HEK293 (cell line): ENCODE measurements at regions not wholly inside any gene's neighbourhood (a gene's known extent, or its start where the extent isn't known, plus 50 kb on each side); places are given as distances from the start of the nearest gene placed in this dataset.

Experiments used
- CTCF ChIA-PET: fragments of 350-600 bp; formaldehyde crosslinking; extraction: SDS; loops from one replicate; lab custom pipeline; 2021; ENCODE audit warnings: antibody characterized with exemption; lab: Yijun Ruan, JAX
- POLR2A ChIA-PET: fragments of 300-600 bp; formaldehyde crosslinking; extraction: SDS; loops from one replicate; lab custom pipeline; 2020; ENCODE audit warnings: antibody characterized with exemption, inconsistent platforms; lab: Yijun Ruan, JAX
- H3K27ac ChIP-seq: fragments of 200-500 bp; sonication (Bioruptor generic); 2 replicates; pipeline ENCODE4 v1.5.1; 2014; ENCODE audit warnings: low read depth, low read length, control low read depth, inconsistent platforms; ENCODE audit errors: extremely low read depth
- H3K36me3 ChIP-seq, 2 experiments: fragments of 200-500 bp in 1 of 2; sonication (Bioruptor generic) in 1 of 2; 1 replicate in 1 of 2; 2 replicates in 1 of 2; pipeline ENCODE4 v1.5.1; 2014 to 2017; ENCODE audit warnings: inconsistent platforms in 2 of 2, low read length in 2 of 2; ENCODE audit not compliant: control insufficient read depth in 2 of 2, insufficient read depth in 1 of 2
- H3K4me1 ChIP-seq: fragments of 200-500 bp; sonication (Bioruptor generic); 2 replicates; pipeline ENCODE4 v1.5.1; 2014; ENCODE audit warnings: mild to moderate bottlenecking, low read length, inconsistent platforms; ENCODE audit not compliant: control insufficient read depth, insufficient read depth
- H3K4me3 ChIP-seq: 2 replicates; pipeline ENCODE4 v1.5.1; 2011; ENCODE audit warnings: low read depth, mild to moderate bottlenecking, control low read depth, low read length, moderate library complexity
- H3K9me3 ChIP-seq: fragments of 200-500 bp; sonication (Bioruptor generic); 2 replicates; pipeline ENCODE4 v1.5.1; 2014; ENCODE audit warnings: low read depth, low read length, inconsistent platforms; ENCODE audit not compliant: control insufficient read depth, insufficient read depth
- BCL11A ChIP-seq: fragments of 450-650 bp; formaldehyde crosslinking; IDR thresholded peaks from 2 replicates; pipeline ENCODE4 v1.5.1; 2016; ENCODE audit warnings: low read depth, missing biosample characterization, missing genetic modification characterization
- INSM2 ChIP-seq: fragments of 450-650 bp; formaldehyde crosslinking; IDR thresholded peaks from 2 replicates; pipeline ENCODE4 v1.5.1; 2016; ENCODE audit warnings: missing biosample characterization, missing genetic modification characterization
- KLF10 ChIP-seq: fragments of 450-650 bp; IDR thresholded peaks from 2 replicates; pipeline ENCODE4 v1.5.1; 2018; ENCODE audit warnings: missing biosample characterization, mild to moderate bottlenecking, missing genetic modification characterization
- RBAK ChIP-seq: fragments of 450-650 bp; formaldehyde crosslinking; IDR thresholded peaks from 2 replicates; pipeline ENCODE4 v1.5.1; 2016; ENCODE audit warnings: missing biosample characterization, missing genetic modification characterization
- REPIN1 ChIP-seq: fragments of 450-650 bp; formaldehyde crosslinking; IDR thresholded peaks from 2 replicates; pipeline ENCODE4 v1.5.1; 2017; ENCODE audit warnings: missing biosample characterization, missing genetic modification characterization, low read depth
- REST ChIP-seq: fragments of 450-650 bp; formaldehyde crosslinking; IDR thresholded peaks from 2 replicates; pipeline ENCODE4 v1.5.1; 2016; ENCODE audit warnings: missing biosample characterization, missing genetic modification characterization
- SETDB1 ChIP-seq: IDR thresholded peaks from one replicate; pipeline ENCODE4 v1.6.1; 2017; ENCODE audit warnings: mild to moderate bottlenecking, low read length, moderate library complexity, mixed read lengths; ENCODE audit not compliant: insufficient read length
- SP3 ChIP-seq: fragments of 450-650 bp; formaldehyde crosslinking; IDR thresholded peaks from 2 replicates; pipeline ENCODE4 v1.5.1; 2016; ENCODE audit warnings: missing biosample characterization, missing genetic modification characterization
- ZBTB49 ChIP-seq: fragments of 450-650 bp; formaldehyde crosslinking; IDR thresholded peaks from 2 replicates; pipeline ENCODE4 v1.5.1; 2016; ENCODE audit warnings: missing biosample characterization, missing genetic modification characterization, low read depth
- ZFP41 ChIP-seq: fragments of 450-650 bp; formaldehyde crosslinking; IDR thresholded peaks from 2 replicates; pipeline ENCODE4 v1.5.1; 2016; ENCODE audit warnings: missing biosample characterization, missing genetic modification characterization, borderline replicate concordance
- ZNF239 ChIP-seq: fragments of 450-650 bp; formaldehyde crosslinking; IDR thresholded peaks from 2 replicates; pipeline ENCODE4 v1.5.1; 2016; ENCODE audit warnings: missing biosample characterization, missing genetic modification characterization
- ZNF350 ChIP-seq: fragments of 450-650 bp; formaldehyde crosslinking; IDR thresholded peaks from 2 replicates; pipeline ENCODE4 v1.5.0; 2017; ENCODE audit warnings: missing biosample characterization, mild to moderate bottlenecking, missing genetic modification characterization
- ZNF37A ChIP-seq: fragments of 450-650 bp; IDR thresholded peaks from 2 replicates; pipeline ENCODE4 v1.5.1; 2018; ENCODE audit warnings: missing biosample characterization, missing genetic modification characterization
- ZNF398 ChIP-seq: fragments of 450-650 bp; formaldehyde crosslinking; IDR thresholded peaks from 2 replicates; pipeline ENCODE4 v1.5.1; 2017; ENCODE audit warnings: missing biosample characterization, missing genetic modification characterization
- ZNF473 ChIP-seq: fragments of 450-650 bp; formaldehyde crosslinking; IDR thresholded peaks from 2 replicates; pipeline ENCODE4 v1.5.1; 2017; ENCODE audit warnings: missing biosample characterization, missing genetic modification characterization
- ZNF521 ChIP-seq: fragments of 450-650 bp; formaldehyde crosslinking; IDR thresholded peaks from 2 replicates; pipeline ENCODE4 v1.5.1; 2017; ENCODE audit warnings: missing biosample characterization, mild to moderate bottlenecking, missing genetic modification characterization
- ZNF558 ChIP-seq: fragments of 450-650 bp; formaldehyde crosslinking; IDR thresholded peaks from 2 replicates; pipeline ENCODE4 v1.5.1; 2016; ENCODE audit warnings: missing biosample characterization, missing genetic modification characterization
- ZNF571 ChIP-seq: fragments of 450-650 bp; formaldehyde crosslinking; IDR thresholded peaks from 2 replicates; pipeline ENCODE4 v1.5.0; 2017; ENCODE audit warnings: missing biosample characterization, missing genetic modification characterization
- ZNF580 ChIP-seq: fragments of 450-650 bp; formaldehyde crosslinking; IDR thresholded peaks from 2 replicates; pipeline ENCODE4 v1.5.1; 2016; ENCODE audit warnings: missing biosample characterization, missing genetic modification characterization
- ZNF768 ChIP-seq: fragments of 450-650 bp; formaldehyde crosslinking; IDR thresholded peaks from 2 replicates; pipeline ENCODE4 v1.5.1; 2018; ENCODE audit warnings: missing biosample characterization, mild to moderate bottlenecking, missing genetic modification characterization
- ZNF785 ChIP-seq: fragments of 450-650 bp; formaldehyde crosslinking; IDR thresholded peaks from 2 replicates; pipeline ENCODE4 v1.5.1; 2016; ENCODE audit warnings: missing biosample characterization, missing genetic modification characterization
- ZSCAN16 ChIP-seq: fragments of 450-650 bp; formaldehyde crosslinking; IDR thresholded peaks from 2 replicates; pipeline ENCODE4 v1.5.1; 2016; ENCODE audit warnings: missing biosample characterization, missing genetic modification characterization
- ZSCAN23 ChIP-seq: fragments of 450-650 bp; formaldehyde crosslinking; IDR thresholded peaks from 2 replicates; pipeline ENCODE4 v1.5.1; 2016; ENCODE audit warnings: missing biosample characterization, missing genetic modification characterization

GRCh38 chr15:91408476-91409076 lies 308.5 kb downstream of the SV2B start (continued):
- TF ChIP-seq INSM2, result no peak

- ChIA-PET CTCF (no interaction called here), POLR2A (no interaction called here)
- Histone ChIP-seq H3K4me1 (0 out of 2 replicates have a peak, but pooled peaks cover 2% of the 10 kb centered on the region), H3K27ac (no peak overlapping the region), H3K36me3 (no peaks in the 10 kb centered on the region), H3K4me3 (no peak overlapping the region), H3K9me3 (no peaks in the 10 kb centered on the region)
- TF ChIP-seq ZNF521 (tag by site-specific recombination) (no peak), SP3 (tag by site-specific recombination) (no peak), ZNF571 (tag by site-specific recombination) (no peak), ZNF398 (tag by site-specific recombination) (no peak), RBAK (no peak), ZSCAN23 (tag by site-specific recombination) (no peak), ZNF580 (tag by site-specific recombination) (no peak), SETDB1 (no peak), REPIN1 (tag by site-specific recombination) (no peak), KLF10 (tag by site-specific recombination) (no peak), REST (no peak), ZNF37A (tag by site-specific recombination) (no peak), ZNF473 (tag by site-specific recombination) (no peak), ZSCAN16 (tag by site-specific recombination) (no peak), ZNF768 (tag by site-specific recombination) (no peak), ZNF785 (tag by site-specific recombination) (no peak)
Observed at GRCh38 chr15:91409387-91409786, 309.3 kb downstream of the SV2B start.

GRCh38 chr15:91411586-91411985 lies 311.5 kb downstream of the SV2B start:
- Histone ChIP-seq H3K36me3 (no peaks in the 10 kb centered on the region), H3K4me3 (no peak overlapping the region), H3K9me3 (no peaks in the 10 kb centered on the region), H3K4me1 (0 out of 2 replicates have a peak, but pooled peaks cover 2% of the 10 kb centered on the region), H3K27ac (no peak overlapping the region)
- ChIA-PET CTCF (interaction anchor here (0.6 kb wide), 1 partner anchor 110 kb away, joined by 3 read pairs; no protein-coding TSS in a partner anchor), POLR2A (interaction anchor here (0.7 kb wide), 1 partner anchor 155 kb away, joined by 3 read pairs; no protein-coding TSS in a partner anchor)
- no peak for TF ChIP-seq ZBTB49
- TF ChIP-seq ZNF239 (tag by site-specific recombination), result no peak
- TF ChIP-seq ZNF350 (tag by site-specific recombination), result no peak
- TF ChIP-seq BCL11A (tag by site-specific recombination), result no peak
- no peak for TF ChIP-seq ZNF558 (tag by site-specific recombination)
- no peak for TF ChIP-seq ZFP41 (tag by site-specific recombination)
